Vagina (tissue), 2 donors: ENCODE measurements at regions not wholly inside any gene's neighbourhood (a gene's known extent, or its start where the extent isn't known, plus 50 kb on each side); places are given as distances from the start of the nearest gene placed in this dataset.

ENCODE experiments used
- DNase-seq, 2 donors: peaks; one replicate each; pipeline ENCODE4 v3.0.0-alpha.2; 2017; ENCODE audit errors: extremely low spot score in 2 of 2
- H3K27ac ChIP-seq: fragments of 200-600 bp; sonication (generic); one replicate; pipeline ENCODE4 v1.5.1; 2019
- H3K27me3 ChIP-seq: fragments of 200-600 bp; sonication (generic); one replicate; pipeline ENCODE4 v1.5.1; 2019
- H3K36me3 ChIP-seq, 2 donors: fragments of 200-600 bp; sonication (generic); one replicate each; pipeline ENCODE4 v1.5.1; 2017 to 2019
- H3K4me1 ChIP-seq: fragments of 200-600 bp; sonication (generic); one replicate; pipeline ENCODE4 v1.5.1; 2019
- H3K4me3 ChIP-seq, 2 donors: fragments of 200-600 bp; sonication (generic); 1 replicate in 1 of 2; 2 replicates in 1 of 2; pipeline ENCODE4 v1.5.1; 2016 to 2019
- H3K9me3 ChIP-seq: fragments of 200-600 bp; sonication (generic); one replicate; pipeline ENCODE4 v1.5.1; 2019
- CTCF ChIP-seq, 3 experiments: fragments of 450-650 bp in 2 of 3; fragments of 200-600 bp in 1 of 3; sonication (generic) in 1 of 3; IDR thresholded peaks; one replicate each; pipeline ENCODE4 v1.5.1; 2017 to 2019; ENCODE audit warnings: antibody characterized with exemption in 3 of 3, mild to moderate bottlenecking in 2 of 3, moderate library complexity in 2 of 3
- POLR2A ChIP-seq, 2 donors: fragments of 450-650 bp; IDR thresholded peaks; one replicate each; pipeline ENCODE4 v1.6.1; 2017; ENCODE audit warnings: antibody characterized with exemption in 2 of 2, mild to moderate bottlenecking in 2 of 2, moderate library complexity in 2 of 2
- POLR2AphosphoS5 ChIP-seq, 2 donors: sonication (generic); formaldehyde crosslinking; IDR thresholded peaks; one replicate each; pipeline ENCODE4 v1.9.0; 2017; ENCODE audit warnings: antibody characterized with exemption in 2 of 2, mild to moderate bottlenecking in 2 of 2, low read depth in 1 of 2; ENCODE audit not compliant: insufficient read depth in 1 of 2
- intact Hi-C: fragments of 100-400 bp; cut with DNase I; formaldehyde crosslinking; loops from one replicate; pipeline ENCODE4 v1.15.1; 2023

GRCh38 chr17:63196772-63197335 is 230.8 kb downstream of the TANC2 start:
- Histone ChIP-seq H3K4me1 (no peaks in the 10 kb centered on the region), H3K27me3 (no peaks in the 10 kb centered on the region), H3K4me3 (no peak overlapping the region), H3K36me3 (no peaks in the 10 kb centered on the region), H3K27ac (no peak overlapping the region), H3K9me3 (no peaks in the 10 kb centered on the region)
- DNase-seq = no peak
- intact Hi-C loops = no loop called here
- TF ChIP-seq POLR2A (IDR thresholded peaks at IDR 0.05) (no peak), CTCF (IDR thresholded peaks at IDR 0.05) (no peak), POLR2AphosphoS5 (IDR thresholded peaks at IDR 0.05; ENCODE audit: insufficient read depth in 1 of 2, low read depth in 1 of 2) (no peak)

GRCh38 chr17:63203652-63204051 is 237.6 kb downstream of the TANC2 start:
- intact Hi-C loops = no loop called here
- Histone ChIP-seq H3K4me3 (no peak overlapping the region), H3K4me1 (no peaks in the 10 kb centered on the region), H3K27me3 (no peaks in the 10 kb centered on the region), H3K9me3 (no peaks in the 10 kb centered on the region), H3K27ac (no peak overlapping the region), H3K36me3 (no peaks in the 10 kb centered on the region)
- TF ChIP-seq POLR2AphosphoS5 (IDR thresholded peaks at IDR 0.05; ENCODE audit: insufficient read depth in 1 of 2, low read depth in 1 of 2) (no peak), CTCF (IDR thresholded peaks at IDR 0.05) (no peak), POLR2A (IDR thresholded peaks at IDR 0.05) (no peak)
- no peak for DNase-seq

GRCh38 chr17:63221939-63222338 is 224.2 kb downstream of the CYB561 start:
- H3K4me1 ChIP-seq = no peaks in the 10 kb centered on the region
- no peak overlapping the region for H3K4me3 ChIP-seq
- no peak for DNase-seq
- H3K36me3 ChIP-seq = no peaks in the 10 kb centered on the region
- H3K27ac ChIP-seq = no peak overlapping the region
- no peak for TF ChIP-seq CTCF (IDR thresholded peaks at IDR 0.05)
- no peak for TF ChIP-seq POLR2A (IDR thresholded peaks at IDR 0.05)
- no peak for TF ChIP-seq POLR2AphosphoS5 (IDR thresholded peaks at IDR 0.05; ENCODE audit: insufficient read depth in 1 of 2, low read depth in 1 of 2)
- no peaks in the 10 kb centered on the region for H3K9me3 ChIP-seq
- H3K27me3 ChIP-seq = no peaks in the 10 kb centered on the region
- intact Hi-C loops = no loop called here

- Histone ChIP-seq H3K27ac (no peak overlapping the region), H3K4me3 (no peak overlapping the region), H3K27me3 (no peaks in the 10 kb centered on the region), H3K9me3 (no peaks in the 10 kb centered on the region), H3K36me3 (no peaks in the 10 kb centered on the region), H3K4me1 (no peaks in the 10 kb centered on the region)
- DNase-seq = no peak
- no peak for TF ChIP-seq CTCF (IDR thresholded peaks at IDR 0.05)
- no peak for TF ChIP-seq POLR2A (IDR thresholded peaks at IDR 0.05)
- TF ChIP-seq POLR2AphosphoS5 (IDR thresholded peaks at IDR 0.05; ENCODE audit: insufficient read depth in 1 of 2, low read depth in 1 of 2) = no peak
- intact Hi-C loops = no loop called here
These were observed 223.5 kb downstream of the CYB561 start for GRCh38 chr17:63222655-63223054.

GRCh38 chr17:63223212-63223911 is 222.7 kb downstream of the CYB561 start:
- TF ChIP-seq POLR2A (IDR thresholded peaks at IDR 0.05) = no peak
- TF ChIP-seq POLR2AphosphoS5 (IDR thresholded peaks at IDR 0.05; ENCODE audit: insufficient read depth in 1 of 2, low read depth in 1 of 2) = no peak
- TF ChIP-seq CTCF (IDR thresholded peaks at IDR 0.05) = no peak
- intact Hi-C loops = no loop called here
- Histone ChIP-seq H3K27ac (no peak overlapping the region), H3K36me3 (no peaks in the 10 kb centered on the region), H3K9me3 (no peaks in the 10 kb centered on the region), H3K4me3 (no peak overlapping the region), H3K27me3 (no peaks in the 10 kb centered on the region), H3K4me1 (no peaks in the 10 kb centered on the region)
- DNase-seq = no peak
